DOHH2 (cell line): ENCODE measurements at regions not wholly inside any gene's neighbourhood (a gene's known extent, or its start where the extent isn't known, plus 50 kb on each side); places are given as distances from the start of the nearest gene placed in this dataset.

Experiments used
- H3F3A ChIP-seq: fragments of 200-600 bp; sonication (generic), shearing (Covaris generic); 2 replicates; pipeline ENCODE4 v1.6.0; 2016; ENCODE audit warnings: antibody characterized with exemption, mild to moderate bottlenecking; ENCODE audit not compliant: control insufficient read depth, insufficient read depth
- H3K27ac ChIP-seq: fragments of 200-600 bp; sonication (generic); 2 replicates; pipeline ENCODE4 v1.5.1; 2014; ENCODE audit warnings: low read depth, mild to moderate bottlenecking, low read length, moderate library complexity
- H3K27me3 ChIP-seq: fragments of 200-600 bp; sonication (generic); 2 replicates; pipeline ENCODE4 v1.6.1; 2014; ENCODE audit warnings: mild to moderate bottlenecking, low read length, mixed read lengths; ENCODE audit not compliant: control insufficient read depth
- H3K36me3 ChIP-seq: fragments of 200-600 bp; sonication (generic); 2 replicates; pipeline ENCODE4 v1.6.1; 2014; ENCODE audit warnings: mild to moderate bottlenecking, low read length, moderate library complexity, mixed read lengths; ENCODE audit not compliant: control insufficient read depth
- H3K4me1 ChIP-seq: fragments of 200-600 bp; sonication (generic); 2 replicates; pipeline ENCODE4 v1.6.1; 2014; ENCODE audit warnings: mild to moderate bottlenecking, low read length, mixed read lengths; ENCODE audit not compliant: control insufficient read depth
- H3K4me2 ChIP-seq: fragments of 200-600 bp; sonication (generic); 2 replicates; pipeline ENCODE4 v1.6.0; 2014; ENCODE audit warnings: mild to moderate bottlenecking, low read length, moderate library complexity
- H3K4me3 ChIP-seq: fragments of 200-600 bp; sonication (generic); 2 replicates; pipeline ENCODE4 v1.5.1; 2014; ENCODE audit warnings: mild to moderate bottlenecking, low read length, mixed read lengths
- H3K79me2 ChIP-seq: fragments of 200-600 bp; sonication (generic); 2 replicates; pipeline ENCODE4 v1.6.1; 2014; ENCODE audit warnings: mild to moderate bottlenecking, low read length, mixed read lengths; ENCODE audit not compliant: control insufficient read depth
- H3K9me2 ChIP-seq: fragments of 200-600 bp; sonication (generic); replicated peaks from 2 replicates; pipeline ENCODE4 v1.6.1; 2014; ENCODE audit warnings: mild to moderate bottlenecking, low read length, mixed read lengths; ENCODE audit not compliant: control insufficient read depth
- H3K9me3 ChIP-seq: fragments of 200-600 bp; sonication (generic); 2 replicates; pipeline ENCODE4 v1.6.1; 2014; ENCODE audit warnings: antibody characterized with exemption, low read length, mixed read lengths; ENCODE audit not compliant: control insufficient read depth, insufficient read depth
- H4K20me1 ChIP-seq: fragments of 200-600 bp; sonication (generic); 2 replicates; pipeline ENCODE4 v1.6.0; 2014; ENCODE audit warnings: low read depth, mild to moderate bottlenecking, antibody characterized with exemption, low read length, moderate library complexity; ENCODE audit not compliant: control insufficient read depth, insufficient read depth
- EZH2phosphoT487 ChIP-seq: fragments of 200-600 bp; sonication (generic); IDR thresholded peaks from 2 replicates; pipeline ENCODE4 v1.6.1; 2017; ENCODE audit warnings: borderline replicate concordance, mild to moderate bottlenecking, antibody characterized with exemption, low read length, moderate library complexity, mixed read lengths
- TF ChIP-seq, protein P1 (sequence below): fragments of 200-600 bp; sonication (generic); IDR thresholded peaks from one replicate; pipeline ENCODE4 v1.5.1; 2014; ENCODE audit warnings: antibody characterized with exemption, mild to moderate bottlenecking, low read depth, low read length; ENCODE audit not compliant: poor library complexity, severe bottlenecking

DNA sequence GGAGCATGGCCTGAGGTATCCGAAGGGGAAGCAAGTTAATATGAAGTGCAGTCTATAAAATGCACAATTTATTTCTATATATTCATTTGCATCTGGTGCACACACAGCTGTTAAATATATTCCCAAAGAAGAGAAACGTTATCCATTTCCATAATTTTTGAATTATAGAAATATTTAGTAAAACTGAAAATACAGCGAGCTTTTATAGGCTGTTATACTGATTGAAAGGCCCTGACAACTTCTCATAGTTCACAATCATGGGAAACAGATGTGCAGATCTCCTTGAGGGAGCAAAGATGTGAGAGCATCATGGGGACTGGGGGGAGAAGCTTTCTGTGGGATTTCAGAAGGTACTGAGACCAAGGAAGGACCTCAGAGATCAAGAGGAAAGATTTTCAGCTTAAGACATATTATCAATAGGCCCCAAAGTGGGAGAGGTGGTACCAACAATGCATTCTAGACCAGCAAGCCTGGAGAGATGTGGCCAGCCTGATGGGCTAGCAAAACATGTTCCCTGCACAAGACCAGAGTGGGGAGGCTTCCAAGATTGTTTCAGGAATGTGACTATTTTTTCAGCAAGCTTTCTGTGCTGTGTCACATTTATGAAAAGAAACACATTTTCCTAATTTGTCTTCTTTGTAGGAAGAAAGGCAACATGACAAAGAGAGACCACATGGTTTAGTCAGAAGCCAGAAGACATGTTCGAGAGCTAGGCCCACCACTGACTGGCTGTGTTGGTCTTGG is 256.0 kb upstream of the SFRP2 start:
- no peak overlapping the region for H3K4me2 ChIP-seq
- no peaks in the 10 kb centered on the region for H3K9me3 ChIP-seq
- no peaks in the 10 kb centered on the region for H3K9me2 ChIP-seq
- no peak overlapping the region for H3K4me3 ChIP-seq
- no peaks in the 10 kb centered on the region for H3F3A ChIP-seq
- H4K20me1 ChIP-seq: no peaks in the 10 kb centered on the region
- no peaks in the 10 kb centered on the region for H3K27me3 ChIP-seq
- H3K36me3 ChIP-seq: no peaks in the 10 kb centered on the region
- no peaks in the 10 kb centered on the region for H3K4me1 ChIP-seq
- no peaks in the 10 kb centered on the region for H3K79me2 ChIP-seq
- H3K27ac ChIP-seq: no peak overlapping the region
- TF ChIP-seq, protein P1, sequence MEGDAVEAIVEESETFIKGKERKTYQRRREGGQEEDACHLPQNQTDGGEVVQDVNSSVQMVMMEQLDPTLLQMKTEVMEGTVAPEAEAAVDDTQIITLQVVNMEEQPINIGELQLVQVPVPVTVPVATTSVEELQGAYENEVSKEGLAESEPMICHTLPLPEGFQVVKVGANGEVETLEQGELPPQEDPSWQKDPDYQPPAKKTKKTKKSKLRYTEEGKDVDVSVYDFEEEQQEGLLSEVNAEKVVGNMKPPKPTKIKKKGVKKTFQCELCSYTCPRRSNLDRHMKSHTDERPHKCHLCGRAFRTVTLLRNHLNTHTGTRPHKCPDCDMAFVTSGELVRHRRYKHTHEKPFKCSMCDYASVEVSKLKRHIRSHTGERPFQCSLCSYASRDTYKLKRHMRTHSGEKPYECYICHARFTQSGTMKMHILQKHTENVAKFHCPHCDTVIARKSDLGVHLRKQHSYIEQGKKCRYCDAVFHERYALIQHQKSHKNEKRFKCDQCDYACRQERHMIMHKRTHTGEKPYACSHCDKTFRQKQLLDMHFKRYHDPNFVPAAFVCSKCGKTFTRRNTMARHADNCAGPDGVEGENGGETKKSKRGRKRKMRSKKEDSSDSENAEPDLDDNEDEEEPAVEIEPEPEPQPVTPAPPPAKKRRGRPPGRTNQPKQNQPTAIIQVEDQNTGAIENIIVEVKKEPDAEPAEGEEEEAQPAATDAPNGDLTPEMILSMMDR: no peak
- TF ChIP-seq EZH2phosphoT487: no peak

DNA sequence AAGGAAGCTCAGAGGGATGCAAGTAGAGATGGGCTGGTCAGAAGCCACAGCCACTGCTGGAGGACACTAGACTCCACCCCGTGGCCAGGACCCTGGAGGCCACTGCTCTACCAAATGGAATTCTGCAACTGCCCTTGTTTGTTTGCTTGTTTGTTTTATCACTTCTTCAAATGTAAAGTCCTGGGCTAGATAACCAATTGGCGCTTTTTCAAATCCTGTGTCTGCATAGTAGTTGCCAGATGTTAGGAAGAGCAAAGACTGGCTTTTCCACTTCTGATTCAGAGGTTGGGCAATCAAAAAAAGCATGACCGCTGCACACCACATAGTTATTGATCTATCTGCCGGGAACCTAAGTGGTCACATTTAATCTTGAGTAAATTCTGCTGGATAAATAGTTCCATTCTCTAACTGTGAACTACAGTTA is 255.2 kb upstream of the SFRP2 start:
- Histone ChIP-seq H3K27me3 (no peaks in the 10 kb centered on the region), H3K9me2 (no peaks in the 10 kb centered on the region), H3F3A (no peaks in the 10 kb centered on the region), H3K4me1 (no peaks in the 10 kb centered on the region), H4K20me1 (no peaks in the 10 kb centered on the region), H3K79me2 (no peaks in the 10 kb centered on the region), H3K4me3 (no peak overlapping the region), H3K36me3 (no peaks in the 10 kb centered on the region), H3K4me2 (no peak overlapping the region), H3K27ac (no peak overlapping the region), H3K9me3 (no peaks in the 10 kb centered on the region)
- no peak for TF ChIP-seq EZH2phosphoT487
- TF ChIP-seq, protein P1: no peak

DNA sequence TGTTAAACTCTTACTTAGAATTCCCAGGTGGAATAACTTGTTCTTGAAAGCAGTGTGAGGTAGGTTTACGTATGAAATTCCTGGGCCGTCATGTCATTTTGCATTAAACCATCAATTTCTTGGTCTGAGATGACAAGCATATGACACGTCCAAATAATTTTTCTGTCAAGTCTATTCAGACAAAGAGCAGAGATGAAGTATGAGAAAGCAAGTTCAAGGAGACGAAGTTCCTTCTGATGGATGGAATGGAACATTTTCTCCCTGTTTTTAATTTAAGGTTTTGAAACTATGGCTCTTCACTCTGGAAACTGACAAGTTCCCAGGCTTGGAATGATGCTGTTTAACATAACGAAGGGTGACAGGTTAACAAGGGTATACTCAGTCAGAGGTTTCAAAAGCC is 252.8 kb upstream of the SFRP2 start:
- no peak overlapping the region for H3K27ac ChIP-seq
- no peak overlapping the region for H3K4me2 ChIP-seq
- no peaks in the 10 kb centered on the region for H3K9me3 ChIP-seq
- H3K4me3 ChIP-seq: no peak overlapping the region
- no peaks in the 10 kb centered on the region for H3K27me3 ChIP-seq
- no peaks in the 10 kb centered on the region for H3K9me2 ChIP-seq
- no peaks in the 10 kb centered on the region for H3K4me1 ChIP-seq
- H4K20me1 ChIP-seq: no peaks in the 10 kb centered on the region
- TF ChIP-seq, protein P1: no peak
- no peak for TF ChIP-seq EZH2phosphoT487
- H3F3A ChIP-seq: no peaks in the 10 kb centered on the region
- no peaks in the 10 kb centered on the region for H3K79me2 ChIP-seq
- no peaks in the 10 kb centered on the region for H3K36me3 ChIP-seq
